Osteocyte (in vitro differentiated cells): ENCODE measurements at regions not wholly inside any gene's neighbourhood (a gene's known extent, or its start where the extent isn't known, plus 50 kb on each side); places are given as distances from the start of the nearest gene placed in this dataset.

Source experiments
- DNase-seq: peaks from one replicate; pipeline ENCODE4 v3.0.0; 2021; ENCODE audit warnings: mixed read lengths; ENCODE audit not compliant: unreplicated experiment; ENCODE audit errors: extremely low spot score
- H3K27ac Mint-ChIP-seq: one replicate; pipeline ENCODE4 v1.8.0; 2021; ENCODE audit warnings: mild to moderate bottlenecking, mixed read lengths; ENCODE audit not compliant: unreplicated experiment
- H3K27me3 Mint-ChIP-seq: one replicate; pipeline ENCODE4 v1.8.0; 2021; ENCODE audit warnings: mixed read lengths; ENCODE audit not compliant: unreplicated experiment
- H3K36me3 Mint-ChIP-seq: one replicate; pipeline ENCODE4 v1.8.0; 2021; ENCODE audit warnings: mixed read lengths; ENCODE audit not compliant: unreplicated experiment
- H3K4me1 Mint-ChIP-seq: one replicate; pipeline ENCODE4 v1.8.0; 2021; ENCODE audit warnings: mixed read lengths; ENCODE audit not compliant: unreplicated experiment
- H3K4me3 Mint-ChIP-seq: one replicate; pipeline ENCODE4 v1.8.0; 2021; ENCODE audit warnings: mild to moderate bottlenecking, moderate library complexity, mixed read lengths; ENCODE audit not compliant: unreplicated experiment
- H3K9me3 Mint-ChIP-seq: one replicate; pipeline ENCODE4 v1.8.0; 2021; ENCODE audit warnings: mixed read lengths; ENCODE audit not compliant: unreplicated experiment
- TF ChIP-seq, protein P1 (sequence below): fragments of 200-600 bp; sonication (generic); IDR thresholded peaks from 2 replicates; pipeline ENCODE4 v1.5.0; 2021; ENCODE audit warnings: antibody characterized with exemption, mild to moderate bottlenecking, moderate library complexity

- no peak for DNase-seq
- TF ChIP-seq, protein P1, sequence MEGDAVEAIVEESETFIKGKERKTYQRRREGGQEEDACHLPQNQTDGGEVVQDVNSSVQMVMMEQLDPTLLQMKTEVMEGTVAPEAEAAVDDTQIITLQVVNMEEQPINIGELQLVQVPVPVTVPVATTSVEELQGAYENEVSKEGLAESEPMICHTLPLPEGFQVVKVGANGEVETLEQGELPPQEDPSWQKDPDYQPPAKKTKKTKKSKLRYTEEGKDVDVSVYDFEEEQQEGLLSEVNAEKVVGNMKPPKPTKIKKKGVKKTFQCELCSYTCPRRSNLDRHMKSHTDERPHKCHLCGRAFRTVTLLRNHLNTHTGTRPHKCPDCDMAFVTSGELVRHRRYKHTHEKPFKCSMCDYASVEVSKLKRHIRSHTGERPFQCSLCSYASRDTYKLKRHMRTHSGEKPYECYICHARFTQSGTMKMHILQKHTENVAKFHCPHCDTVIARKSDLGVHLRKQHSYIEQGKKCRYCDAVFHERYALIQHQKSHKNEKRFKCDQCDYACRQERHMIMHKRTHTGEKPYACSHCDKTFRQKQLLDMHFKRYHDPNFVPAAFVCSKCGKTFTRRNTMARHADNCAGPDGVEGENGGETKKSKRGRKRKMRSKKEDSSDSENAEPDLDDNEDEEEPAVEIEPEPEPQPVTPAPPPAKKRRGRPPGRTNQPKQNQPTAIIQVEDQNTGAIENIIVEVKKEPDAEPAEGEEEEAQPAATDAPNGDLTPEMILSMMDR = no peak
- no peaks in the 10 kb centered on the region for H3K4me1 Mint-ChIP-seq
- H3K27me3 Mint-ChIP-seq = peaks cover 11% of the 10 kb centered on the region
- H3K4me3 Mint-ChIP-seq = no peak overlapping the region
- H3K27ac Mint-ChIP-seq = no peak overlapping the region
- H3K9me3 Mint-ChIP-seq = no peaks in the 10 kb centered on the region
- H3K36me3 Mint-ChIP-seq = no peaks in the 10 kb centered on the region
Measured at GRCh38 chr2:15766911-15767597, 173.3 kb upstream of the MYCN start.

- TF ChIP-seq, protein P1 = no peak
- H3K27me3 Mint-ChIP-seq = peaks cover 11% of the 10 kb centered on the region
Measured at GRCh38 chr2:15767679-15768078, 172.7 kb upstream of the MYCN start.

DNA sequence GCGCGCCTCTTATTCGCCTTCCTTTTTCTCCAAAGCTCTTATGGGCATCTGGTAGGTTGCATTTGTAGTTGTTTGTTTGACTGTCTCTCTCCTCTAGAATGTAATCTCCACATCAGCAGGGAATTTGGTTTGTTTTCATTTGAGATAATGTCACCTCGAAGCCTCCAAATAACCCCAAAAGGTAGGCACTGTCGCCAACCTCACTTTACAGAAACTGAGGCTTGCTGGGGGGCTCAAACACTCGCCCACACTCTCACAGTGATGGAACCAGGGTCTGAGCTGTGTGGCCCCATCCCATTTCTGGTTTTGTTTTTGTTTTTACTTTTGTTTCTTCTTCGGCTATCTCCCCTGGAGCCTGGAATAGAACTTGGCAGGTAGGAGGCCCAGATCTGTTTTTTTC is 172.2 kb upstream of the MYCN start:
- DNase-seq = no peak
- Mint-ChIP-seq H3K4me1 (no peaks in the 10 kb centered on the region), H3K9me3 (no peaks in the 10 kb centered on the region), H3K27ac (no peak overlapping the region), H3K27me3 (peaks cover 11% of the 10 kb centered on the region), H3K36me3 (no peaks in the 10 kb centered on the region), H3K4me3 (no peak overlapping the region)
- TF ChIP-seq, protein P1 = no peak

More at GRCh38 chr2:15767679-15768078, 172.7 kb upstream of the MYCN start:
- no peak overlapping the region for H3K27ac Mint-ChIP-seq
- no peaks in the 10 kb centered on the region for H3K4me1 Mint-ChIP-seq
- H3K36me3 Mint-ChIP-seq = no peaks in the 10 kb centered on the region
- H3K4me3 Mint-ChIP-seq = no peak overlapping the region
- no peak for DNase-seq
- H3K9me3 Mint-ChIP-seq = no peaks in the 10 kb centered on the region

DNA sequence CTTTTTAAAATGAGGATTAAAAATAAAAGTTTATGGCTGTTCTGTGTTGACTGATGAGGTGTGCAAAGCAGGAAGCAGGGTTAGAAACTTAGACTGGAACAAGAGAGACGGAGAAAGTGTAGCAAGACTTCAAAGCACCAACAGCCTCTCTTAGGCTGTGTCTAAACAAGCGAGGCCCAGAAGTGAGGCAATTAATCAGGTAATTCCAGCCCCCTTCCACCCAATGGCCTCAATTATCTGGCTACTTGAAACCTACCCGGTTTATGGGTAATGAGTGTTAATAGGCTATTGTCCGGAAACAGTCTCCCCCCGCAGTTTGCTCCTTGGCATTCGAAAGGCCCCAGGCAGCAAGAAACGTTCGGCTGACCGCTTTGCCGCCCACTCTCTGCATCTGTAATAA is 171.7 kb upstream of the MYCN start:
- no peaks in the 10 kb centered on the region for H3K9me3 Mint-ChIP-seq
- H3K4me3 Mint-ChIP-seq = no peak overlapping the region
- peaks cover 11% of the 10 kb centered on the region for H3K27me3 Mint-ChIP-seq
- TF ChIP-seq, protein P1 = no peak
- H3K4me1 Mint-ChIP-seq = no peaks in the 10 kb centered on the region
- H3K36me3 Mint-ChIP-seq = no peaks in the 10 kb centered on the region
- no peak for DNase-seq
- H3K27ac Mint-ChIP-seq = no peak overlapping the region

- TF ChIP-seq, protein P1 = no peak
- Mint-ChIP-seq H3K4me1 (no peaks in the 10 kb centered on the region), H3K9me3 (no peaks in the 10 kb centered on the region), H3K36me3 (no peaks in the 10 kb centered on the region), H3K27ac (no peak overlapping the region), H3K27me3 (peaks cover 8% of the 10 kb centered on the region), H3K4me3 (no peak overlapping the region)
- DNase-seq = no peak
Measured at GRCh38 chr2:15769235-15769634, 171.1 kb upstream of the MYCN start.
